ENCODE measurements at regions not wholly inside any gene's neighbourhood (a gene's known extent, or its start where the extent isn't known, plus 50 kb on each side); places are given as distances from the start of the nearest gene placed in this dataset.
"Not testable (repeated sequence)": the region's sequence is repeated elsewhere in the genome, so short reads cannot be mapped to it uniquely, and the experiment has no call there.

DNA sequence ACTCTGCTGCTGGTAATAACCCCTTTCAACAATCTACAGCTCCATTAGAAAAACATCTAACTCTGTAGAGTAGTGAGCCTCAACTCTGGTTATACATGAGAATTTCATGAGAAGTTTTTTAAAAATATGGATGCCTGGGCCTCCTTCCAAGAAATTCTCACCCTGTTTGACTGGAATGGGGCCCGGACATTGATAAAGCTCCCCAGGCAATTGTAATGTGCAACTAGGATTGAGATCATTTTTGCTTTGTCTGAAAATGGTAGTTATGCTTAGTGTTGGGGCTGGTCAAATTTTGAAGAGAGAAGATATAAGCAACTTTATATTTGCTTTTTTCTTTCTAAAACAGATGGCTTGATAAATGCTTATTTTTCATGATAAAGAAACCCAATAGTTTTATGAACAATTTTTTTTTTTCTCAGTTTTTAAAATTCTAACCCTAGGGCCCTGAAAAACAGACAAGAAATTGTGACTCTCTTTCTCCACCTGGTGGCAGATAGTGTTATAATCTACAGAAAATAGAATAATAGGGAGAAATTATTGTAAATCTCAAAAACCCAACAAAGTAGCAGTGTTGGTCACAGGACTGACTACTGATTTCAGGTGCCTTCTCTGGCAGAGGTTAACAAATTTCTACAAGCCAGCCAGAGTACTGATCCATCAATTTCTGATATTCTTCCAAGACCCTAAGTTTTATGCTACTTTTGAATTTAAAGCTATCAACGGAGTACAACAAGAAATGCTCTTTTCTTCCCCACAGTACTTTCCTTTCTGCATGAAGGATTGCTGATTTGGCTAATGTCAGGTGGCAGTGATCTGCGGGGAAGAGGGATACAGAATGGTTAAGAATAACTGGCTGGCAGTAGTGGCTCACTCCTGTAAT is 174.8 kb downstream of the DKK1 start:
- Histone ChIP-seq H3K36me3 (ENCODE audit: insufficient read depth, low read length) (no peaks in the 10 kb centered on the region), H3K9ac (ENCODE audit: insufficient read length) (no peak overlapping the region), H3K9me3 (ENCODE audit: low read depth, low read length) (no peaks in the 10 kb centered on the region), H3K4me3 (no peak overlapping the region), H3K27ac (no peak overlapping the region)
- peak; percentile 0 for DNase-seq (ENCODE audit: low read depth, low spot score)
- no peak for TF ChIP-seq POLR2AphosphoS5 (IDR thresholded peaks at IDR 0.05; ENCODE audit: borderline replicate concordance, low read depth, low read length)
- TF ChIP-seq EZH2 (IDR thresholded peaks at IDR 0.05) = no peak
- no peak for TF ChIP-seq FOXP2 (optimal IDR thresholded peaks at IDR 0.05; ENCODE audit: control extremely low read depth, extremely low read length, insufficient read depth)

DNA sequence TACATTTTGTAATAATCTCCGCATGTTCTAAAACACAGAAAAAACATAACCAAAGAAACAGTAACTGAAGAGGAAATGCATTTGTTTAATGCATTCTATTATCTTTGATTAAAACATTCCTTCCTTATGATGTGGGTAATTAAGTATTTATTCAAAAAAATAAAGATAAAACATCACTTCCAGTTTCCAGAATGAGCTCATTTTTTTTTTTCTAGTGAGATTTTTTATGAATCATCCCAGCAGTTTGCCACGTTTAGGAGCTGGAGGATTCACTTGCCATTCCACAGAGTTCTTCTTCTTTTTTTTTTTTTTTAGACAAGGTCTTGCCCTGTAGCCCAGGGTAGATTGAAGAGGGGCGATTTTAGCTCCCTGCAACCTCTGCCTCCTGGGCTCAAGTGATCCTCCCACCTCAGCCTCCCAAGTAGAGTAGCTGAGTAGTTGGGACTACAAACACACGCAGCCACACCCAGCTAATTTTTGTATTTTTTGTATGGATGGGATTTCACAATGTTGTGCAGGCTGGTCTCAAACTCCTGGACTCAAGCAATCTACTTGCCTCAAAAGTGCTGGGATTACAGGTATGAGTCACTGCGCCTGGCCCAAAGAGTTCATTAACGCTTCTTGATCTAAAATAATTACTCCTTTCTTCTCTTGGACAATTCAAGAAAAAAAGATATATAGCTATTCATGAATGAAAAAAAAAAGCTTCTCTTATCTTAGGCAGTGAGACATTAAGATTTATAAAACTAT is 177.3 kb downstream of the DKK1 start:
- no peak overlapping the region for H3K27ac ChIP-seq
- TF ChIP-seq FOXP2 (optimal IDR thresholded peaks at IDR 0.05; ENCODE audit: control extremely low read depth, extremely low read length, insufficient read depth) (no peak), POLR2AphosphoS5 (IDR thresholded peaks at IDR 0.05; ENCODE audit: borderline replicate concordance, low read depth, low read length) (no peak), EZH2 (IDR thresholded peaks at IDR 0.05) (no peak)
- H3K9ac ChIP-seq (ENCODE audit: insufficient read length) = no peak overlapping the region
- no peaks in the 10 kb centered on the region for H3K9me3 ChIP-seq (ENCODE audit: low read depth, low read length)
- H3K36me3 ChIP-seq (ENCODE audit: insufficient read depth, low read length) = no peaks in the 10 kb centered on the region
- no peak for DNase-seq (ENCODE audit: low read depth, low spot score)
- H3K4me3 ChIP-seq = no peak overlapping the region

DNA sequence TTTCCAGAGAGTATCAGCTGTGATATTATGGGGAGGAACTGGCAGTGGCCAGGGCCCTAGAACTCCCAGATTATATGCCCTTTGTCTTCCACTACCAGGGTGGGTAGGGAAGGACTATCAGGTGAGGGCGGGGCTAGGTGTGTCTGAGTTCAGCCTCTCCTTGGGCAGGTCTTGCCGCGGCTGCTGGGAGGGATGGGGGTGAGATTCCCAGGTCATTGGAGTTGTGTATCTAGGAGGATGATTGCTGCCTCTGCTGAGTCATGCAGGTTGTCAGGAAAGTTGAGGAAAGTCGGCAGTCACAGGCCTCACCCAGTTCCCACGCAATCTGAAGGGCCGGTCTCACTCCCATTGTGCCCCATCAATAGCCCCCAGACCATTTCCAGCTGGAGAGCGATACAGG is 185.2 kb downstream of the DKK1 start:
- H3K27ac ChIP-seq = no peak overlapping the region
- TF ChIP-seq FOXP2 (optimal IDR thresholded peaks at IDR 0.05; ENCODE audit: control extremely low read depth, extremely low read length, insufficient read depth) (no peak), POLR2AphosphoS5 (IDR thresholded peaks at IDR 0.05; ENCODE audit: borderline replicate concordance, low read depth, low read length) (no peak), EZH2 (IDR thresholded peaks at IDR 0.05) (no peak)
- H3K9ac ChIP-seq (ENCODE audit: insufficient read length) = no peak overlapping the region
- no peak for DNase-seq (ENCODE audit: low read depth, low spot score)
- no peaks in the 10 kb centered on the region for H3K9me3 ChIP-seq (ENCODE audit: low read depth, low read length)
- H3K4me3 ChIP-seq = no peak overlapping the region
- no peaks in the 10 kb centered on the region for H3K36me3 ChIP-seq (ENCODE audit: insufficient read depth, low read length)

DNA sequence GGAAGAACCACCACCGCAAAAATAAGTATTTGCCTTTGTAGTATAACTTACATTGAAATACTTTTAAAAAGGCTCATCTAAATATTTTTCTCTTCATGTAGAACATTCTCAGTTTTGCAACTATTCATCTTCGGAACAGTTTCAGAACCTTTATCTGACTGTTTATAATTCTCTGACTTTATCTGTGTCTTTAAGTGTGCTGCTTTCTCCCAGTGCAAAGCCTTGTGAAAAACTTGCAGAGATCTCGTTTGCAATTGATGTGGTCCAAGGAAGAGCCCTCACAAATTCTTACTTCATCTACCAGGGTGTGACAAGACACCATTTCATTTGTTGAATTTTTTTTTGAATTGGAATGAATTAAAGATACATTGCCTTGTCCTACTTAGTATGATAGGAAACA is 186.4 kb downstream of the DKK1 start:
- Histone ChIP-seq H3K9me3 (ENCODE audit: low read depth, low read length) (no peaks in the 10 kb centered on the region), H3K36me3 (ENCODE audit: insufficient read depth, low read length) (no peaks in the 10 kb centered on the region), H3K27ac (no peak overlapping the region), H3K9ac (ENCODE audit: insufficient read length) (no peak overlapping the region), H3K4me3 (no peak overlapping the region)
- TF ChIP-seq POLR2AphosphoS5 (IDR thresholded peaks at IDR 0.05; ENCODE audit: borderline replicate concordance, low read depth, low read length) = no peak
- no peak for TF ChIP-seq FOXP2 (optimal IDR thresholded peaks at IDR 0.05; ENCODE audit: control extremely low read depth, extremely low read length, insufficient read depth)
- TF ChIP-seq EZH2 (IDR thresholded peaks at IDR 0.05) = no peak
- no peak for DNase-seq (ENCODE audit: low read depth, low spot score)

DNA sequence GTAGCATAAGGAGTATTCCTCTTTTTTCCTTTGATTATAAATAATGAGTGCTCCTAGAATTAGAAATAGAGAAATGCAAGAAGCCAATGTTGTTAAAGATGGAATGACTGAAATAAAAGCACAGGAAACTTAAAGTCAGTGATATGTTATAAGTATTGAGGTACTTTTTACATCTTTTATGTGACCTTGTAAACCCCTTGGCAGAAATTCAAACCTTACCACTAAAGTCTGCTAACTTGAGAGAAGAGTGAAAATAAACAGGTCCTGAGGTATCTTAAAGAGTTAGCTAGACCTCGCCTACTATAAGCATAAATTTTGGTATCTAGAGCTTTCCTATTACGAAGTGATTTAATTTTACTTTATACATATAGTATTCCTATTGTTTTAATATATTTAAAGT is 188.2 kb downstream of the DKK1 start:
- Histone ChIP-seq H3K36me3 (ENCODE audit: insufficient read depth, low read length) (no peaks in the 10 kb centered on the region), H3K9me3 (ENCODE audit: low read depth, low read length) (no peaks in the 10 kb centered on the region), H3K27ac (no peak overlapping the region), H3K9ac (ENCODE audit: insufficient read length) (no peak overlapping the region), H3K4me3 (no peak overlapping the region)
- no peak for DNase-seq (ENCODE audit: low read depth, low spot score)
- TF ChIP-seq EZH2 (IDR thresholded peaks at IDR 0.05) = no peak
- no peak for TF ChIP-seq POLR2AphosphoS5 (IDR thresholded peaks at IDR 0.05; ENCODE audit: borderline replicate concordance, low read depth, low read length)
- no peak for TF ChIP-seq FOXP2 (optimal IDR thresholded peaks at IDR 0.05; ENCODE audit: control extremely low read depth, extremely low read length, insufficient read depth)

DNA sequence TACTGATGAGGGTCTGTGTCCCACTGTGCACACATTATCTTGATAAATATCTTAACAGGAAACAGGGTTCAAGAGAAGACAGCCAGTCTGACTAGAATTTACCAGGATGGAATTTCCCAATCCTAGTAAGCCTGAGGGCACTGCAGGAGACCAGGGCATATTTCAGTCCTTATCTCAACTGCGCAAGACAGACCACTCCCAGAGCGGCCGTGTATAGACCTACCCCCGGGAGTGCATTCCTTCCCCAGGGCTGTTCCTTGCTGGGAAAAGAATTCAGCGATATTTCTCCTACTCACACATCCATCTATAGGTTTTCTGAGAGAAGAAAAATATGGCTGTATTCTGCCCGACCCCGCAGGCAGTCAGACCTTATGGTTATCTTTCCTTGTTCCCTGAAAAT is 191.3 kb downstream of the DKK1 start:
- not testable (repeated sequence) for H3K27ac ChIP-seq; H3K9ac ChIP-seq (ENCODE audit: insufficient read length); H3K36me3 ChIP-seq (ENCODE audit: insufficient read depth, low read length); H3K4me3 ChIP-seq; DNase-seq (ENCODE audit: low read depth, low spot score); H3K9me3 ChIP-seq (ENCODE audit: low read depth, low read length)

DNA sequence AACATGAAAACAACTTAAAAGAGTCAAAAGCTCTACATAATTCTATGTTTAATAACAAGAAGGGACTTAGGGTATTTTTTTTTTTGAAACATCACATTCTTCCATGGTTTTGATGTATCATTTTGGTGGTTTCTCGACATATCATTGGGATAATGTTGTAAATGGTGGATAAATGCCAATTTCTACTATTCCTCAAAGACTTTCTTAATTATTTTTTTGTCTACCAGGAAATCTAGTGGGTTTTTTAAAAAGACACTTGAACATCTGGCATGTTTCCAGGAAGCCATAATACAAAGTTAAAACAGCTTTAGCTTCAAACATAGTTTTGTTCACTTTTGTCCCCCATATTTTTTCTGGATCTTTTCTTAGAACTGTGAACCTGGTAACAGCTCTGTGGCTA is 200.4 kb downstream of the DKK1 start:
- TF ChIP-seq EZH2 (IDR thresholded peaks at IDR 0.05) = no peak
- TF ChIP-seq POLR2AphosphoS5 (IDR thresholded peaks at IDR 0.05; ENCODE audit: borderline replicate concordance, low read depth, low read length) = no peak
- no peak for TF ChIP-seq FOXP2 (optimal IDR thresholded peaks at IDR 0.05; ENCODE audit: control extremely low read depth, extremely low read length, insufficient read depth)
- Histone ChIP-seq H3K36me3 (ENCODE audit: insufficient read depth, low read length) (no peaks in the 10 kb centered on the region), H3K9ac (ENCODE audit: insufficient read length) (no peak overlapping the region), H3K9me3 (ENCODE audit: low read depth, low read length) (no peaks in the 10 kb centered on the region), H3K27ac (no peak overlapping the region), H3K4me3 (no peak overlapping the region)
- DNase-seq (ENCODE audit: low read depth, low spot score) = no peak

DNA sequence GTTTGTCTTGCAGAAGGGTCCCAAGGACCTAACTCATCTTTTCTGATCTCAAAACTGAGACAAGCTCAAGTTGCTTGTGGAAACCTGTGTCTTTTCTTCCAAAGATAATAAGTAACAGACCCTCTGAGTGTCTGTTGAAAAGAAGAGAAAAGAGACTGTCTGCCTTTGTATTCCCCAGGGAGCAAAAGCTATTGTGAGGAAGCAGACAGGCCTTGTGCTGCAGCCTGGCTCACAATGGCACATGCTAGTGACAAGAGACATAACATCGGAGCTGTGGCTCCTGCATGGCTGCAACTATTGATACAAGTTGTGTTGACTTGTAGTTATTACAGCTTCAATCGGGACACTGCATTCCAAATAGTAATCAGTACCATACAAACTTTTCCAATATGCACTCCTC is 202.9 kb downstream of the DKK1 start:
- no peak overlapping the region for H3K27ac ChIP-seq
- no peak overlapping the region for H3K4me3 ChIP-seq
- no peak overlapping the region for H3K9ac ChIP-seq (ENCODE audit: insufficient read length)
- DNase-seq (ENCODE audit: low read depth, low spot score) = no peak
- H3K36me3 ChIP-seq (ENCODE audit: insufficient read depth, low read length) = no peaks in the 10 kb centered on the region
- TF ChIP-seq EZH2 (IDR thresholded peaks at IDR 0.05) (no peak), POLR2AphosphoS5 (IDR thresholded peaks at IDR 0.05; ENCODE audit: borderline replicate concordance, low read depth, low read length) (no peak), FOXP2 (optimal IDR thresholded peaks at IDR 0.05; ENCODE audit: control extremely low read depth, extremely low read length, insufficient read depth) (no peak)
- H3K9me3 ChIP-seq (ENCODE audit: low read depth, low read length) = no peaks in the 10 kb centered on the region
